A549 (cell line): ENCODE measurements at regions not wholly inside any gene's neighbourhood (a gene's known extent, or its start where the extent isn't known, plus 50 kb on each side); places are given as distances from the start of the nearest gene placed in this dataset.

Source experiments
- CHD4 ChIP-seq: fragments of 200-600 bp; sonication (generic); IDR thresholded peaks from 2 replicates; pipeline ENCODE4 v1.6.1; 2016; ENCODE audit warnings: antibody characterized with exemption, mild to moderate bottlenecking, borderline replicate concordance
- E2F6 ChIP-seq: IDR thresholded peaks from 2 replicates; pipeline ENCODE4 v1.6.1; 2012; ENCODE audit warnings: low read depth, borderline replicate concordance
- ELK1 ChIP-seq: fragments of 150-350 bp; IDR thresholded peaks from 2 replicates; pipeline ENCODE4 v1.6.1; 2014; ENCODE audit warnings: low read depth, mild to moderate bottlenecking, low read length
- ESRRA ChIP-seq: fragments of 150-350 bp; IDR thresholded peaks from 2 replicates; pipeline ENCODE4 v1.6.1; 2014; ENCODE audit warnings: mild to moderate bottlenecking, low read length, borderline replicate concordance
- FOXS1 ChIP-seq: fragments of 250-450 bp; sonication (Bioruptor Pico); IDR thresholded peaks from 2 replicates; pipeline ENCODE4 v1.5.0; 2020; ENCODE audit warnings: mild to moderate bottlenecking, moderate library complexity
- HEYL ChIP-seq: fragments of 250-450 bp; sonication (Bioruptor Pico); IDR thresholded peaks from 2 replicates; pipeline ENCODE4 v1.8.0; 2021; ENCODE audit warnings: mild to moderate bottlenecking, moderate library complexity
- MAX ChIP-seq: IDR thresholded peaks from 2 replicates; pipeline ENCODE4 v1.6.1; 2012
- MAZ ChIP-seq: fragments of 150-350 bp; IDR thresholded peaks from 2 replicates; pipeline ENCODE4 v1.6.1; 2014; ENCODE audit warnings: antibody characterized with exemption, low read depth, low read length, borderline replicate concordance
- MYC ChIP-seq: IDR thresholded peaks from 2 replicates; pipeline ENCODE4 v1.6.1; 2012; ENCODE audit warnings: mild to moderate bottlenecking, inconsistent platforms, low read length, improper control_type of control experiment, borderline replicate concordance
- POLR2A ChIP-seq: IDR thresholded peaks from 2 replicates; pipeline ENCODE4 v1.6.1; 2012; ENCODE audit warnings: mild to moderate bottlenecking, low read length
- RNF2 ChIP-seq: fragments of 200-600 bp; sonication (generic); IDR thresholded peaks from 2 replicates; pipeline ENCODE4 v1.6.1; 2016; ENCODE audit warnings: low read depth, mild to moderate bottlenecking, antibody characterized with exemption, moderate library complexity, borderline replicate concordance
- ZC3H11A ChIP-seq: fragments of 450-650 bp; IDR thresholded peaks from 2 replicates; pipeline ENCODE4 v1.6.1; 2014; ENCODE audit warnings: antibody characterized with exemption, mild to moderate bottlenecking
- TF ChIP-seq, protein P1 (sequence below): fragments of >200 bp; sonication (Bioruptor Twin); formaldehyde crosslinking; IDR thresholded peaks from 3 replicates; pipeline ENCODE4 v1.5.1; 2016
- TF ChIP-seq, protein P2 (sequence below): fragments of 200-600 bp; sonication (generic); IDR thresholded peaks from 2 replicates; pipeline ENCODE4 v1.6.1; 2016; ENCODE audit warnings: antibody characterized with exemption, mild to moderate bottlenecking, moderate library complexity

DNA sequence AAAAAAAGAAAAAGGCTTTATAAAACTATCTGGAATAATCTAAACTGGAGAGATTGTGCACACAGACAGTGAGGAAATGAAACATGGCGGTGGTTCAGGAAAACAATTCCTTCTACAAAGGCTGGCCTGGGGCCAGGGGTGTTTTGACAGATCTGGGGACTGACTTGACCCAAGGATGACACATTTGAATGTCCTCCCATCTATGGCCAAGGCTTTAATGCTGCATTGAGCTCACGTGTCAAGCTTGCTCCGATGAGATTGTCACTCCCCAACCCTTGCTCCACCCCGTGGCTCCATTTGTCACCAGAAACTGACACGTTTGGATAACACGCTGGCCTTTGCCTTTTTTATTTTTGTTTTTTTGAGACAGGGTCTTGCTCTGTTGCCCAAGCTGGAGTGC is 156.1 kb downstream of the ZFP64 start:
- no peak for TF ChIP-seq HEYL (CRISPR knock-in tag)
- TF ChIP-seq, protein P1, sequence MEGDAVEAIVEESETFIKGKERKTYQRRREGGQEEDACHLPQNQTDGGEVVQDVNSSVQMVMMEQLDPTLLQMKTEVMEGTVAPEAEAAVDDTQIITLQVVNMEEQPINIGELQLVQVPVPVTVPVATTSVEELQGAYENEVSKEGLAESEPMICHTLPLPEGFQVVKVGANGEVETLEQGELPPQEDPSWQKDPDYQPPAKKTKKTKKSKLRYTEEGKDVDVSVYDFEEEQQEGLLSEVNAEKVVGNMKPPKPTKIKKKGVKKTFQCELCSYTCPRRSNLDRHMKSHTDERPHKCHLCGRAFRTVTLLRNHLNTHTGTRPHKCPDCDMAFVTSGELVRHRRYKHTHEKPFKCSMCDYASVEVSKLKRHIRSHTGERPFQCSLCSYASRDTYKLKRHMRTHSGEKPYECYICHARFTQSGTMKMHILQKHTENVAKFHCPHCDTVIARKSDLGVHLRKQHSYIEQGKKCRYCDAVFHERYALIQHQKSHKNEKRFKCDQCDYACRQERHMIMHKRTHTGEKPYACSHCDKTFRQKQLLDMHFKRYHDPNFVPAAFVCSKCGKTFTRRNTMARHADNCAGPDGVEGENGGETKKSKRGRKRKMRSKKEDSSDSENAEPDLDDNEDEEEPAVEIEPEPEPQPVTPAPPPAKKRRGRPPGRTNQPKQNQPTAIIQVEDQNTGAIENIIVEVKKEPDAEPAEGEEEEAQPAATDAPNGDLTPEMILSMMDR = no peak
- no peak for TF ChIP-seq POLR2A
- no peak for TF ChIP-seq MAX
- TF ChIP-seq, protein P2, sequence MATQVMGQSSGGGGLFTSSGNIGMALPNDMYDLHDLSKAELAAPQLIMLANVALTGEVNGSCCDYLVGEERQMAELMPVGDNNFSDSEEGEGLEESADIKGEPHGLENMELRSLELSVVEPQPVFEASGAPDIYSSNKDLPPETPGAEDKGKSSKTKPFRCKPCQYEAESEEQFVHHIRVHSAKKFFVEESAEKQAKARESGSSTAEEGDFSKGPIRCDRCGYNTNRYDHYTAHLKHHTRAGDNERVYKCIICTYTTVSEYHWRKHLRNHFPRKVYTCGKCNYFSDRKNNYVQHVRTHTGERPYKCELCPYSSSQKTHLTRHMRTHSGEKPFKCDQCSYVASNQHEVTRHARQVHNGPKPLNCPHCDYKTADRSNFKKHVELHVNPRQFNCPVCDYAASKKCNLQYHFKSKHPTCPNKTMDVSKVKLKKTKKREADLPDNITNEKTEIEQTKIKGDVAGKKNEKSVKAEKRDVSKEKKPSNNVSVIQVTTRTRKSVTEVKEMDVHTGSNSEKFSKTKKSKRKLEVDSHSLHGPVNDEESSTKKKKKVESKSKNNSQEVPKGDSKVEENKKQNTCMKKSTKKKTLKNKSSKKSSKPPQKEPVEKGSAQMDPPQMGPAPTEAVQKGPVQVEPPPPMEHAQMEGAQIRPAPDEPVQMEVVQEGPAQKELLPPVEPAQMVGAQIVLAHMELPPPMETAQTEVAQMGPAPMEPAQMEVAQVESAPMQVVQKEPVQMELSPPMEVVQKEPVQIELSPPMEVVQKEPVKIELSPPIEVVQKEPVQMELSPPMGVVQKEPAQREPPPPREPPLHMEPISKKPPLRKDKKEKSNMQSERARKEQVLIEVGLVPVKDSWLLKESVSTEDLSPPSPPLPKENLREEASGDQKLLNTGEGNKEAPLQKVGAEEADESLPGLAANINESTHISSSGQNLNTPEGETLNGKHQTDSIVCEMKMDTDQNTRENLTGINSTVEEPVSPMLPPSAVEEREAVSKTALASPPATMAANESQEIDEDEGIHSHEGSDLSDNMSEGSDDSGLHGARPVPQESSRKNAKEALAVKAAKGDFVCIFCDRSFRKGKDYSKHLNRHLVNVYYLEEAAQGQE = no peak
- TF ChIP-seq FOXS1 (CRISPR knock-in tag) = no peak
- TF ChIP-seq ELK1 = no peak
- TF ChIP-seq ZC3H11A = no peak
- TF ChIP-seq E2F6 = no peak
- TF ChIP-seq RNF2 = no peak
- TF ChIP-seq MYC = no peak
- TF ChIP-seq CHD4 = no peak
- no peak for TF ChIP-seq MAZ
- no peak for TF ChIP-seq ESRRA
